Esophagus muscularis mucosa (tissue), 3 donors: ENCODE measurements at regions not wholly inside any gene's neighbourhood (a gene's known extent, or its start where the extent isn't known, plus 50 kb on each side); places are given as distances from the start of the nearest gene placed in this dataset.

Experiments
- POLR2A ChIP-seq: fragments of 450-650 bp; IDR thresholded peaks from one replicate; pipeline ENCODE4 v1.6.1; 2017; ENCODE audit warnings: antibody characterized with exemption, moderate library complexity, mild to moderate bottlenecking, low read depth
- POLR2AphosphoS5 ChIP-seq, 2 donors: sonication (generic); formaldehyde crosslinking; IDR thresholded peaks; one replicate each; pipeline ENCODE4 v1.6.1; 2017; ENCODE audit warnings: antibody characterized with exemption in 2 of 2
- TF ChIP-seq, protein P1 (sequence below), 3 experiments: fragments of 200-600 bp in 2 of 3; fragments of 450-650 bp in 1 of 3; sonication (generic) in 2 of 3; IDR thresholded peaks; one replicate each; pipeline ENCODE4 v1.5.1; 2017 to 2019; ENCODE audit warnings: antibody characterized with exemption in 3 of 3, mild to moderate bottlenecking in 2 of 3, moderate library complexity in 1 of 3

- TF ChIP-seq, protein P1, sequence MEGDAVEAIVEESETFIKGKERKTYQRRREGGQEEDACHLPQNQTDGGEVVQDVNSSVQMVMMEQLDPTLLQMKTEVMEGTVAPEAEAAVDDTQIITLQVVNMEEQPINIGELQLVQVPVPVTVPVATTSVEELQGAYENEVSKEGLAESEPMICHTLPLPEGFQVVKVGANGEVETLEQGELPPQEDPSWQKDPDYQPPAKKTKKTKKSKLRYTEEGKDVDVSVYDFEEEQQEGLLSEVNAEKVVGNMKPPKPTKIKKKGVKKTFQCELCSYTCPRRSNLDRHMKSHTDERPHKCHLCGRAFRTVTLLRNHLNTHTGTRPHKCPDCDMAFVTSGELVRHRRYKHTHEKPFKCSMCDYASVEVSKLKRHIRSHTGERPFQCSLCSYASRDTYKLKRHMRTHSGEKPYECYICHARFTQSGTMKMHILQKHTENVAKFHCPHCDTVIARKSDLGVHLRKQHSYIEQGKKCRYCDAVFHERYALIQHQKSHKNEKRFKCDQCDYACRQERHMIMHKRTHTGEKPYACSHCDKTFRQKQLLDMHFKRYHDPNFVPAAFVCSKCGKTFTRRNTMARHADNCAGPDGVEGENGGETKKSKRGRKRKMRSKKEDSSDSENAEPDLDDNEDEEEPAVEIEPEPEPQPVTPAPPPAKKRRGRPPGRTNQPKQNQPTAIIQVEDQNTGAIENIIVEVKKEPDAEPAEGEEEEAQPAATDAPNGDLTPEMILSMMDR (IDR thresholded peaks at IDR 0.05): no peak
- TF ChIP-seq POLR2AphosphoS5 (IDR thresholded peaks at IDR 0.05): no peak
- no peak for TF ChIP-seq POLR2A
Measured at GRCh38 chr16:86285938-86286921, 224.1 kb upstream of the FOXF1 start.
